Erythroblast (primary cell): ENCODE measurements at regions not wholly inside any gene's neighbourhood (a gene's known extent, or its start where the extent isn't known, plus 50 kb on each side); places are given as distances from the start of the nearest gene placed in this dataset.

Experiments
- GATA1 ChIP-seq: IDR thresholded peaks from 2 replicates; pipeline ENCODE4 v1.6.1; 2011; ENCODE audit warnings: low read depth, mild to moderate bottlenecking, control low read depth, low read length, moderate library complexity
- POLR2A ChIP-seq: IDR thresholded peaks from 2 replicates; pipeline ENCODE4 v1.6.1; 2011; ENCODE audit warnings: mild to moderate bottlenecking, low read length

- TF ChIP-seq POLR2A (no peak), GATA1 (no peak)
Observed at GRCh38 chr2:7837237-7837760, 844.6 kb upstream of the ID2 start.
